ENCODE measurements at regions not wholly inside any gene's neighbourhood (a gene's known extent, or its start where the extent isn't known, plus 50 kb on each side); places are given as distances from the start of the nearest gene placed in this dataset.

DNA sequence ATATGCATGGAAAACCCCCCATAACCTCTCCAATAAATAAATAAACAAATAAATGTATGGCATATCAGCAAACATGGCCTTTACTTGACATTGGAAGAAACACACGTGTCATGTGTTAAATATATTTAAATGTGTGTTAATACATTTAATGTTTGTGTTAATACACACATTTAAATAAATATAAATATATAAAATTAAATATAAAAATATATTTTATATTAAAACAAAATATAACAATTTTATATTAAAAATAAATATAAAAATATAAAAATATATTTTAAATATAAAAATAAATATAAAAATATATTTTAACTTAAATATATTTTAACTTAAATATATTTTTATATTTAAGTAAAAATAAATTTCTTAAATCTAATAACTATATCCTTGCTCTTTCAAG is 187.6 kb upstream of the CXXC4 start:
- DNase-seq: no peak

DNA sequence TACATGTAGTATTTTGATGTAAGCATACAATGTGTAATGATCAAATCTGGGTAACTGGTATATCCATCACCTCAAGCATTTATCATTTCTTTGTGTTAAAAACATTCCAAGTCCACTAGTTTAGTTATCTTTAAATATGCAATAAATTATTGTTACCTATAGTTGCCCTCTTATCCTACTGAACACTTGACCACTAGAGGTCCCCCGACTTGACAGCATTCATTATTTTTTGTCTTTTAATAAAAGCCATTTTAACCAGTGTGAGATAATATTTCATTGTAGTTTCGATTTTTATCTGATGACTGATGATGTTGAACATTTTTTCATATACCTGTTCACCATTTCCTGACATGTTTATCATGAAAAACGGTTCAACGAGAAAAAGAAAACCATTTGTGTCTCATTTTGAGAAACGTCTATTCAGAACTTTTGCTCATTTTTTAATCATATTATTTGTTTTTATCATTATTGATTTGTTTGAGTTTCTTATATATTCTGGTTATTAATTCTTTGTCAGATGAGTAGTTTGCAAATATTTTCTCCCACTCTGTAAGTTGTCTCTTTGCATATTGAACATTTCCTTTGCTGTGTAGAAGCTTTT is 199.0 kb upstream of the CXXC4 start:
- DNase-seq: no peak

DNA sequence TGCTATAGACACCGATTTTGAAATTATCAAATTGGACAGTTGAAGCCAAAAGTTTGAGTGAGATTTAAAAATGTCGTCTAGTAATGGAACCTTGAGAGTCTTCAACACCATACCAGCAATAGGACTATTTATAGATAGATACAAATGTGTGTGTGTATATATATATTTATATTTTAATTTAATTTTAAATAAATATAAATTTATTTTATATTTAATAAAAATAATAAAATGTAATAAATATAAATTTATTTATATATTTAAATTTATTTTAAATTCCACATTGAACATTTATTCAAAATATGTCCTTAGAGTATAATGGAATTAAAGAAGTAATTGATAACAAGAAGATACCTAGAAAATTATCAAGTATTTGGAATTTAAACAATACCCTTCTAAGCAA is 221.9 kb upstream of the CXXC4 start:
- no peak for DNase-seq

DNA sequence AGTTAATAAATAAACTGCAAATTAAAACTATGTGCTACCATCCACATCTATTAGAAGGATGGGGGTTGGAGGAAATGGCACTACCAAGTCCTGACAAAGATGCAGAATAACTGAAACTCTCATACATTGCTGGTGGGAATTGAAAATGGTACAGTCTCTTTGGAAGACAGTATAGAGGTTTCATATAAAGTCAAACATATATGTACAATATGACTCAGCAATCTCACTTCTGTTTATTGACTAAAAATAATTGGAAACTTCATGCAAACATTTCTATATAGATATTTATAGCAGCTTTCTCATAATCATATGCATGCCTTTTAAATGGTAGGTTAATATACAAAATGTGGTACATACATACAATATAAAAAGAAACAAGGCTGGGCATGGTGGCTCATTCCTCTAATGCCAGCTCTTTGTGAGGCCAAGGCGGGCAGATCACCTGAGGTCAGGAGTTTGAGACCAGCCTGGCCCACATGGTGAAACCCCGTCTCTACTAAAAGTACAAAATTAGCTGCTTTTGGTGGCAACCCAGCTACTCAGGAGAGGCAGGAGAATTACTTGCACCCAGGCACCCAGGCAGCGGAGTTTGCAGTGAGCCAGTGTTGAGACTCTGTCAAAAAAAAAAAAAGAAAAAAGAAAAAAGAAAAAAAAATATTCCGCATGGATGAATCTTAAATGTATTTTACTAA is 225.0 kb upstream of the CXXC4 start:
- no peak for DNase-seq

DNA sequence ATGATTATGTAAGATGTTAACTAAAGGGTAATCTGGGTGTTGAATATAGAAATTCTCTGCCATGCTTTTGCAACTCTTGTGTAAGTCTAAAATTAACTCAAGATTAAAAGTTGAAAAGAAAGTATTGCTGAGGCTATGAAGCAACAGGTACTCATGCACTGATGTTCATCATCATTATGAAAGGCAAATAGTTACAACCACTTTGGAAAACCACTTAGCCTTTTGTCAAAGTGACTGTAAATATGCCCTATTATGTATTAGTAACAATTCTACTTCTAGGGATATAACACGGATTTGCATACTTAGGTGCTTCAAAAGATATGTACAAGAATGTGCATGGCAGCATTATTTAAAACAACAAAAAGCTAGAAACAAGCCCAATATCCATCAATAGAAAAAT is 227.8 kb upstream of the CXXC4 start:
- DNase-seq: no peak

DNA sequence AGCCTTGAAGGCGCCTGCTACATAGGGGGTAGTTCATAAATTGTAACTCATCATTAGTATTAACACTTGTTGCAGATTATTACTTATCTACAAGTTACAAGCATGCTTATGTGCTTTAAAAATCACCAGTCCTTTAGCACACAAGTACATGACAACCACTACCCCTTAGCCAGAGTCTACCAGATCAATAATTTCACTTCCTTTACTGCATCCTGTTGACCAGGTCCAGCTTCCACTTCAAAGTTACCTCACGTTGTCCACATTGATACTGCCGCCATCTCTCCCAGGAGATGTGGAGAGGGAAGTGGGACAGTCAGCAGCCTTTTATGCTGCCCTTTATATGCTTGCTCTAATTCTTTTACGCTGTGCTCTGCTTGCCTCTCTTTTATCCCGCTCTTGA is 231.3 kb upstream of the CXXC4 start:
- no peak for DNase-seq

DNA sequence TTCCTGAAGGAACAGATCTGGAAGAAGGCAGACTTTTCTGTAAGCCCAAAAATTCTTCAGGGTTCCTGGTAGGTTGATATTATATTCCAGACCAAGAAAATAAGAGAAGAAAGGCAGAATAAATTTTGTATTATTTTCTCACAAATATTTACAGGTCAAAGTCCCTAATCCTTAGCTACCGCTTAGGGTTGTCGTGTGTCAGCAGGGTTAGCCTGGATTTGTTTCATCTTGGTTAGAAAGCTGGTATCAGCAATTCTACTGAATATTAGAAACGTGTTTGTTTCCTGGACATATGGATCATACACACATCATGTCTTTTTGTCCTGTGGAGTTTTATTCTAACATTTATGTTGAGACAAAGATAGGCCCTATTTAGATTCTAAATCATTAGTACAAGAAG is 232.9 kb upstream of the CXXC4 start:
- DNase-seq: no peak

DNA sequence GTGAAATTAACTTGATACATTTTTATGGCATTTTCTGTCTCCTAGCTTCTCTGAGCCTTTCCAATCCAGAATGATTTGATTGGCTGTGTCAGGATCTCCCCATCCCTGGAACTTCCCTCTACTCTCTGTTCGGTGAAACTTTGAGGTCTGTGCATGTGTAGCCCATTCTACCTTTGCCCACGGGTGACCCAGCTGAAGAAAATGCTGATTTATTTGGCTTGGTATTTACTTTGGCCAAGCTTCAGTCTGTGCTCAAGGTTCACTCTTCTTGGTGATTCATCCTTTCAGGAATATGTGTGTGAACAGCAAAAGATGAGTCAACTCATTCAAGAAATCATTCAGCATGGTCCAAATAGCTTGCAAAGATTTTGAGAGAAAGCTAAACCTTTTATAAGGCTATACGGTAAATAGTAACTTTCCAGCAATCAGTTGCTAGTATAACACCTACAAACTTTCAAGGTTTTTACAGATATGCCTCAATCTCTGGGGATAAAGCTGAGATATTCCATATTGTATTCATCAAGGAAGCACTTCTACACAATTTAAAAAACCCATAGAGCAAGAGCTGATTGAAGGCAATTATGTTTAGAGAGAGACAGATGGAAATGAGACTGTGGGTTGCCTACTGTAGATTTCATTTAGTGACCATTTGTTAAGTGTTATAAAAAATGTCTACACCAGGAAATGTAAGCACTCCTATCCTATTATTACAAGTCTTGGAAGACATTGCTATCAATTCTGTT is 233.9 kb upstream of the CXXC4 start:
- no peak for DNase-seq

DNA sequence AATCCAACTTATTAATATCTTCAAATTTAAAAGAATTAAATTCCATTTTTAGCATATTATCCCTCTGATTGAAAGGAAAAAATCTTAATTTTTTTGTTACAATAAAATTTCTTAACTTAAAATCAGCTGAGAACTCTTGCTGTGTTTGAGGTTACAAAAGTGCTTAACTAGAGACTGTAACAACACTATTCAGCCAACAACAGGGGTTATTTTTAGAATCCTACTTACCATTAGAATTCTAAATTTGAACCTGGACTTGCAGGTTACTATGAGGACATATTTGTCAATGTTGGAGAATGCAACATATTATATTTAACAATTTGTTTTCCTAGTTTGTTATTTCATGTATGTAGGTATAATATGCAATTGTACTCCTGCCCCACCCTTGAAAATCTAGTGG is 238.1 kb upstream of the CXXC4 start:
- DNase-seq: no peak

DNA sequence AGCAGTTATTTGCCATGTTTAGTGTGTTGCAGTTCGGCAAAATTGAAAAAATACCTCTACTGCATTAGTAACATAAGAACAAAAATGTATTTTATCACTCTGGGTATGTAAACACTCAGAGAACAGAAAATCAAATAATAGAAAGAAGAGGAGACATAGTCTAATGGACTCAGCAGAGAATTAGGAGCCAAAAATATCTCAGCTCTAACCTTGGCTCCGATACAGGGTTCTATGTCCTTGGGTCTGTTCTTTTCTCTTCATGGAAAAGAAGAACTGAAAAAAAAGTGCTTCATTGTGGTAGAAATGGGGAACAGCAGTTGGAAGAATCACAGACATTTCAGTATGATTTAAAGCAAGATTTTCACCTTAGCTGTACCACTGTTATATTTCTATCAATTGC is 240.5 kb upstream of the CXXC4 start:
- DNase-seq: no peak

DNA sequence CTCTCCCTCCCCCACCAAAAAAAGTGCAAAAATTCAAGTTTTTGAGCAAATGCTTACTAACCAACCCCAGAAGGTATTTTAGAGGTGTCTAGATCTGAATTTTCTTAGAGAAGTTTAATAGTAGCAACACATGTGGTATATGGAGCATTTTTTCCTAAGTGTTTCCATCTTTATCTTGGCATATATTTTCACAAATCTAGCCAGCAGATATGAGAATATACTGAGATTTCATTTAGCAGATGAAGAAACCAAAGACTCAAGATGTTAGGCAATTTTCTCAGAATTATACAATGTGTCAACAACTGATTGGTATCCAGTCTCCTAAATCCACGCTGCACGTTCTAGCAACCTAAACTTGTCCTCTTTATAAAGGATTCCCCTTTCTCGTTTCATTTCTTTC is 245.5 kb upstream of the CXXC4 start:
- DNase-seq: no peak

DNA sequence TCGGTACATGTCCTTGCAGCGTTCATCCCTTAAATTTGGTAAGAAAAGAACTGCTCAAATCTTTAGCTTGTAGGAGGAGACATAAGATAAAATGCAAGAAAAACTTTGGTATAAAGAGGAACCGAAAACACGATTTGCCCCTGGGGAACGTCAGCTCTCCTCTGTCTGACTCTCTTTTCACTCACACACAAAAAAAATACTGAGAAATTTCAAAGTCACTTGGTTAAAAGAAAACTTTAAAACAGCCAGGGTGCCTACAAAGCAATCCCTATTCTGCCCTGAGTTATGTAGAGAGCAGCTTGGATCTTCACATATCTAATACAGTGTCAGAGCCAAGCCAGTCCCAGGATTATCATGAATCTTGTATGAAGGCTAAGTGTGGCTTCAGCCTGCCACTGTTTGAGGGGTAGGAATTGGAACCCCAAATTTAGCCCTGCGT is 248.5 kb upstream of the CXXC4 start:
- DNase-seq: no peak

DNA sequence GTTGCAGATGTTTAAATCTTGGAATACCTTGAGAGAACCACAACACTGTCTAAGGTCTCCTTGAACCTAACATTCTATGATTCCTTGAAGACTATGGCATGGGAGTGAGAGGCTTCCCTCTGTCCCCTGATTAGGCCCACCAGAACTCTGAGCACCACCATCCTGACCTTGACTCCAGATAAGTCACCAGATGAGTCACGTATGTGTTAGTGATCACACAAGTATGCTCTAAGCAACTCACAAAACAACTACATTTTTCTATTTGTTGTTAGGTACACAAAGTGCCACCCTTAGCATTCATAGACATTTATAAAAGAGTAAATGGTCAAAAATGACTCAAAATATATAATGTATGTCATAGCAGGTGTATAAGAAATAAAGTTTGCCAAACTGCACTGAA is 252.9 kb upstream of the CXXC4 start:
- no peak for DNase-seq

DNA sequence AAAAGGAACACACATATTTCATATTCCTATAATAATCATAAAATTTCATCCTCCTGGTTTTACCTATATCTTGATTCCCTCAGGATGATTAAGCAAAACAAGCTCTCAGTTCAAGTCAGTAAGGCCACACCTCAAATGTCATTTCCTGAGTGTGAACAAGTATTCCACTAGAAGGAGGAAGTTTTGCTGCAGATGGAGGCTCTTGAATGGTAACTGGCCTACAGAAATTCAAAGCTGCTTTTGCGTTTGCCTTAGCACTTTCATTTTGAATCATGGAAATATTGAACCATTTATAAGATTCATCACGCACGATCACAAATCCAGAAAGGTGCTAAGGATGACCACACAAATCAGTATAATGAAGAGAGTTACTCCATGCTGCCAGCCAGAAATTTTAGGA is 254.4 kb upstream of the CXXC4 start:
- no peak for DNase-seq

DNA sequence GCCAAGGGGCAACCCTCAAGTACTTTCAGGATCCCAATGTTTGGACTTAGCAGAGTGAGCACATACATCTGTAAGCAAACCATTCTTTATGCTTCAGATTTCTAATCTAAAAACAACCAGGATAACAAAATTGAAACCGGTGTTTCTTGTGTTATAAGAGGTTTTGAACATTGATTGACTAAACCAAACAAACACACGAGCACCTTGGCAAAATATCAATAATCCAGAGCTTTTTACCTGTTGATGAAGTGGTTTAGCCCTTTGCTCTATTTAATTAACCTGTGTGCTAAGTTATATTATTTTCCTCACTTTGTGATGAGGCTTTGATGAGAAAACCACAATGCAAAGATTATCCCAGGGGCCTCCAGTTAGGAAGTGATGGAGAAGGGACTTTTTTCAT is 255.3 kb upstream of the CXXC4 start:
- DNase-seq: no peak

DNA sequence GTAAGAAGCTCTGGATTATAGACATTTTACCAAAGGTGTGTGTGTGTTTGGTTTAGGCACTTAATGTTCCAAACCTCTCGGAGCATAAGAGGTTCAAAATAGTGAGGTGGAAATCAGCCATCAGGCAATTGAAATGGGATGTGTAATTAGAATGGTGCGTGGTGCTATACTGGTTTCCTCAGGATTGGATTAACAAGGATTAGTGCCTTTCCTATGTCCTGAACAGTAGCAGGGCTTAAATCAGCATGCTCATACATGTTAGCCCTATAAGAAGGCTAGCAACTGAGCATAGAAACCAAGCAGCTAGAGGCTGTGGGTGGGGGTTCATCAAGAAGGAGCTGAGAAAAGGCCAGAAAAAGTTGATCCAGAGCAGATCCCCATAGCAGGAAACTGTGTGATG is 256.8 kb upstream of the CXXC4 start:
- no peak for DNase-seq

DNA sequence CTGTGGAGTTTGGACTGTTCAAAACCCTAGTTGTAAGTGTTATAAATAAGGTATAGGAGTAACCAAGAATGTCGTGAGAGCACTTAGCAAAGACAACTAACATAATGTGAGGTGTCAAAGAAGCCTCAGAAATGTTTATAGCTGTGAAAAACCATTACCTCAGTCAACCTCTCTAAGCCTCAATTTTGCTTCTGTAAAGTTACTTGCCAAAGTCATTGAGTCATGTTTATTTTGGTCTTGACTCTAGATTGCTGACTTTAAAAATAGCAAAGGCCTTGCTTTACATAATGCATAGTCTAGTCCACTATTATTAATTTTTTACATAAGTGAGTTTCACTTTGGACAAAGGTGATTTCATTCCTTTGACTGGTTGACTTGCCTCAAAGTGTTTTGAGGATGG is 257.6 kb upstream of the CXXC4 start:
- no peak for DNase-seq

DNA sequence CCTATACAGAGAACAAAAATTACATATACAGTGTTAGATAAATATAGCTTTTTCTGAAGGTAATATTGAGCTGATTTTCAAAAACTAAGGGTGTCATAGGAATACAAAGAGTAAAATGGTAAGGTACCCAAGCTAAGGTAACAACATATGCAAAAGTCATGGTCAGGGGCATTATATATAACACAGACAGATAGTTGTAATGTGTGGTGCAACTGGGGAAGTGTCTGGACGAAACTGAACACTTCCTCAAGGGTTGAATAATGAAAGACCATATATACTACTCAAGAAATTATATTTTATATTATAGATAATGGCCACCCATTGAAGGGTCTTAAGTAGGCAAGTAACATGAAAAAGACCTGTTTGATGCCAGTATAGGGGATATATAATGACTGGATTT is 262.1 kb upstream of the CXXC4 start:
- no peak for DNase-seq

DNA sequence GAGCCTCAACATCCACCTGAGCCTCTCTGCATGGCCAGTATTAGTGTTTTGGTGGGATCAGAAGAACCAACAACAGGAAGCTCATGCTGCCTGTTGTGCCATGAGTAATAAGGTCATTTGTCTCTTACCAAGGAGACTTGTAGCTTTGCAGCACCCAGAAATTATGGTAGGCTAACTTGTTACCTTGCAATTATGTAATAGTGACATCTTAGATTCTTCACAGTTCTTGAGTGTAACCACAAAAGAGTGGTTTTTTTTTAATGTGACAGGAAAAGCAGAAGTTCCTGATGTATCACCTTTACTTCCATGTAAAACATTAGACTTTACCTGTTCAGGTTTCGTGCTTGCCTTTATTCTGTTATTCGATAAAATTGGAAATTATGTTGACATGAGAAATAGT is 263.9 kb upstream of the CXXC4 start:
- no peak for DNase-seq

DNA sequence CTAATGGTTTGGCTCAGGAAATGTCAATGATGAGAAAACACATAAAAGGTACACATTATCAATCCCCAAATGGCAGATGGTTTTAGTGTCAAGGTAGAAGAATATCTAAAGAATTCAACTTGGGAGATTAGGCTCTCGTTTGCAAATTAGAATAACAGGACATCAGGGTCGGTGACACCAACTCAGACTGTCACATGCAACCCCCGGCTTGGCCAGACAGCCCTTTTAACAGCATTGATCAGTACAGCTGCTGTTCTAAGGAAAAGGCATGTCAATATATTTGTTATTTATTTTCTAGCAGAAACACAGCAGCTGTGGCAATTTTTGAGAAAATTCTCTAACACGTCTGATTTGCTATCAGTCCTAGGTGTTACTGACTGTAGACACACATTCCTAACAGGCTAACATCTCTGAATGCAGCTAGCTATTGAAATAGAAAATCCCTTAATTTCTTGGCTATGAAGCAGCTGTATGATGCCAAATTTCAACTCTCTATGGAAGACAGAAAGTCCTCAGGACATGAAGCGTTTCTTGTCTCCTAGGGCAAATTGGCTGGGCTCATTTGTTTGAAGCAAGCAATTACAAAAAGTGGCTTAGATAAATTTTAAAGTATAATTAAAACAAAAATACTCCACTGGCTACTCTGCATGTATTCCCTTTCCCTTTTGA is 269.0 kb upstream of the CXXC4 start:
- DNase-seq: no peak

DNA sequence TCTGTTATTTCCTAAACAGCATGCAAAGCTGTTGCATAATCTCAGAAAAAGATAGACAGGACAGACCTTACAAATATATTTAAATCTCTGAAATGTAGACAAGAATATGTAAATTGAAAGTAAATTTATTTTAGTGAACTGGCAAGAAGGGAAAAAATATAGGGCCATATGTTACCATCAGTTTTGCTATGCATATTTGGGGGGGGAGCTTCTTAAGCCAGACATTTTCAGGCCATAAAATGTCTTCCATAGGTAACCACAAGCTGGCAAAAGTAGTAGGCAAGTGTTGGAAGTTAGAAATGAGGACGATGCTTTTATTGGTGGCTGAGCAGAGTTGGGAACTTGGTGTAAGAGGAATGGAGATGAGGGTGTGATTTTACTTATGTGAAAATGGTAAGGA is 272.0 kb upstream of the CXXC4 start:
- DNase-seq: no peak

DNA sequence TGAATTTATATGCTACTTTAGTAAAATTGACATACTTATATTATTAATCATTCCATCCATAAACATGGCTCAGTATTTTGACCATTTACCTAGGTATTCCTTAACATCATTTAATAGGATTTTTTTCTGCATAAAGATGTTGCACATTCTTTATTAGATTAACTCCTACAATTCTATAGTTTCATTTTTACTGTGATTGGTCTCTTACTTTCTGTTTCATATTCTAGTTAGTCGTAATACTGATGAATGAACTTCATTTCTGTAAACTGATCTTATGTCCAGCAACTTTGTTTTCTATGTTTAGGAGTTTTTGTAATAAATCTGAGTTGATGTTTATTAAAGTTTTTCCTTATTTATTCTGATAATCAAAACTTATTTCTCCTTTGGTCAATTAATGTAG is 278.2 kb upstream of the CXXC4 start:
- no peak for DNase-seq

DNA sequence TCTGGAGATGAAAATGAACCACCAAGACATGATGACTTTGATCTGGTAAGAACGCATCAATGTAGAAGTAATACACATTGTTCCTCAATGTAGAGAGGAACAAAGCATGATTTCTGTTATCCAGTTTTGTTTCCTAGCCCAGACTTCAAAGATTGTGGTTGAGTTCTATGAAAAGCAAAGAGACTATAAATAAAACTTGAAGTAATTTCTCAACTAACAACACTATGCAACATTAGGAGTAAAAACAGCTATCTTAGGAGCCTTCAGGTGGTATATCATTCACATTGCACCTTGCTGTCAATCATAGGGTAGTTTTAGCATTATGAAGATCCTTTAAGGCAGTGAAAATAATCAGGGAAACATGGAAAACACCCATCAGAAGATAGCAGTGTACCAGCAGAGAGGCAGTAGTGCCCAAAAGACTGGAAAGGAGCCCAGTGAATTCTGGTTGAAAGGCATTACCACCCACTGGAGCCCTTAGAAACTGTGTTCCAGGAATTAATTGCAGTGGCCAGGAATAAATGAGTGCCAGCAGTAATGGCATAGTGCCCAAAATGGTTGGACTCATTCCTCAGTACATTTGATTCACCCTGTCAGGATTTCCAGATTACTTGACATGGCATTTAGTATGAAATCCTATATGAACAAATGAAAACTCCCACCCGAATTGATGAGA is 300.7 kb upstream of the CXXC4 start:
- DNase-seq: no peak

Measured in GDM1 (cell line).